H9 (cell line): ENCODE measurements at regions not wholly inside any gene's neighbourhood (a gene's known extent, or its start where the extent isn't known, plus 50 kb on each side); places are given as distances from the start of the nearest gene placed in this dataset.

ENCODE experiments used
- DNase-seq: peaks from one replicate; pipeline ENCODE4 v3.0.0-alpha.2; 2017
- H2AFZ ChIP-seq: one replicate; pipeline ENCODE4 v1.6.1; 2013; ENCODE audit warnings: mild to moderate bottlenecking, low read length, control low read depth, moderate library complexity
- H2AK5ac ChIP-seq: 2 replicates; pipeline ENCODE4 v1.6.1; 2013; ENCODE audit warnings: low read length, control low read depth, mixed read lengths; ENCODE audit not compliant: insufficient read length
- H2BK120ac ChIP-seq: one replicate; pipeline ENCODE4 v1.6.1; 2013; ENCODE audit warnings: low read depth, mild to moderate bottlenecking, low read length, control low read depth, inconsistent platforms; ENCODE audit not compliant: poor library complexity, severe bottlenecking
- H2BK12ac ChIP-seq: 2 replicates; pipeline ENCODE4 v1.6.1; 2013; ENCODE audit warnings: low read length, control low read depth, mixed read lengths, low read depth; ENCODE audit not compliant: insufficient read length
- H2BK15ac ChIP-seq: 2 replicates; pipeline ENCODE4 v1.6.1; 2013; ENCODE audit warnings: low read depth, low read length, control low read depth
- H2BK20ac ChIP-seq: one replicate; pipeline ENCODE4 v1.6.1; 2013; ENCODE audit warnings: low read depth, mild to moderate bottlenecking, low read length, control low read depth, inconsistent platforms; ENCODE audit not compliant: poor library complexity, severe bottlenecking
- H2BK5ac ChIP-seq: 2 replicates; pipeline ENCODE4 v1.6.1; 2013; ENCODE audit warnings: low read length, control low read depth, mixed read lengths; ENCODE audit not compliant: insufficient read length
- H3K14ac ChIP-seq: 2 replicates; pipeline ENCODE4 v1.6.1; 2013; ENCODE audit warnings: low read length, control low read depth; ENCODE audit not compliant: insufficient read depth
- H3K18ac ChIP-seq: 2 replicates; pipeline ENCODE4 v1.6.1; 2013; ENCODE audit warnings: low read depth, mild to moderate bottlenecking, mixed read lengths, low read length, control low read depth; ENCODE audit not compliant: insufficient read length
- H3K23ac ChIP-seq: 2 replicates; pipeline ENCODE4 v1.6.1; 2013; ENCODE audit warnings: low read length, control low read depth, mixed read lengths, low read depth; ENCODE audit not compliant: insufficient read length
- H3K23me2 ChIP-seq: 2 replicates; pipeline ENCODE4 v1.6.1; 2013; ENCODE audit warnings: low read depth, mild to moderate bottlenecking, mixed read lengths, low read length, control low read depth; ENCODE audit not compliant: insufficient read length, poor library complexity, severe bottlenecking
- H3K27ac ChIP-seq: 2 replicates; pipeline ENCODE4 v1.5.1; 2013; ENCODE audit warnings: low read length, control low read depth, mixed read lengths, low read depth; ENCODE audit not compliant: insufficient read length
- H3K27me3 ChIP-seq: 2 replicates; pipeline ENCODE4 v1.6.1; 2013; ENCODE audit warnings: low read length, control low read depth, inconsistent platforms; ENCODE audit not compliant: insufficient read depth
- H3K4ac ChIP-seq: 2 replicates; pipeline ENCODE4 v1.6.1; 2013; ENCODE audit warnings: low read depth, mild to moderate bottlenecking, control low read depth, inconsistent platforms, low read length, moderate library complexity
- H3K4me1 ChIP-seq: 2 replicates; pipeline ENCODE4 v1.6.1; 2013; ENCODE audit warnings: low read length, control low read depth, inconsistent platforms; ENCODE audit not compliant: insufficient read depth
- H3K4me2 ChIP-seq: 2 replicates; pipeline ENCODE4 v1.6.1; 2013; ENCODE audit warnings: low read length, control low read depth, mixed read lengths; ENCODE audit not compliant: insufficient read length, insufficient read depth
- H3K56ac ChIP-seq: 2 replicates; pipeline ENCODE4 v1.6.1; 2013; ENCODE audit warnings: low read depth, mild to moderate bottlenecking, mixed read lengths, low read length, control low read depth; ENCODE audit not compliant: insufficient read length
- H3K79me1 ChIP-seq: 2 replicates; pipeline ENCODE4 v1.6.1; 2013; ENCODE audit warnings: low read depth, mild to moderate bottlenecking, moderate library complexity, low read length, control low read depth, inconsistent platforms; ENCODE audit not compliant: insufficient read depth, poor library complexity, severe bottlenecking
- H3K79me2 ChIP-seq: 2 replicates; pipeline ENCODE4 v1.6.1; 2013; ENCODE audit warnings: low read length, control low read depth, inconsistent platforms; ENCODE audit not compliant: insufficient read depth
- H3K9ac ChIP-seq: 2 replicates; pipeline ENCODE4 v1.6.1; 2013; ENCODE audit warnings: low read length, control low read depth, mixed read lengths; ENCODE audit not compliant: insufficient read length; ENCODE audit errors: extremely low read depth
- H3K9me3 ChIP-seq: one replicate; pipeline ENCODE4 v1.6.1; 2013; ENCODE audit warnings: low read depth, low read length, inconsistent platforms; ENCODE audit not compliant: control insufficient read depth
- H3T11ph ChIP-seq: one replicate; pipeline ENCODE4 v1.6.1; 2013; ENCODE audit warnings: mild to moderate bottlenecking, low read length, control low read depth, inconsistent platforms
- H4K20me1 ChIP-seq: one replicate; pipeline ENCODE4 v1.6.1; 2013; ENCODE audit not compliant: control insufficient read depth, insufficient read length, insufficient read depth
- H4K5ac ChIP-seq: 2 replicates; pipeline ENCODE4 v1.6.1; 2013; ENCODE audit warnings: low read depth, mild to moderate bottlenecking, mixed read lengths, low read length, control low read depth; ENCODE audit not compliant: insufficient read length
- H4K8ac ChIP-seq: replicated peaks from 2 replicates; pipeline ENCODE4 v1.6.1; 2013; ENCODE audit warnings: low read length, control low read depth, mixed read lengths, low read depth; ENCODE audit not compliant: insufficient read length
- H4K91ac ChIP-seq: 2 replicates; pipeline ENCODE4 v1.6.1; 2013; ENCODE audit warnings: low read depth, mild to moderate bottlenecking, moderate library complexity, mixed read lengths, low read length, control low read depth; ENCODE audit not compliant: insufficient read length
- H3K27ac Mint-ChIP-seq, 3 experiments: 2 replicates in 2 of 3; 3 replicates in 1 of 3; pipeline ENCODE4 v1.8.0; 2020 to 2021; ENCODE audit warnings: mixed read lengths in 3 of 3, mild to moderate bottlenecking in 1 of 3, moderate library complexity in 1 of 3
- H3K27me3 Mint-ChIP-seq: 2 replicates; pipeline ENCODE4 v1.8.0; 2021; ENCODE audit warnings: low read depth, mild to moderate bottlenecking, moderate library complexity, mixed read lengths
- H3K36me3 Mint-ChIP-seq, 3 experiments: 2 replicates in 2 of 3; 3 replicates in 1 of 3; pipeline ENCODE4 v1.8.0; 2020 to 2021; ENCODE audit warnings: low read depth in 3 of 3, mixed read lengths in 3 of 3; ENCODE audit not compliant: insufficient read depth in 1 of 3
- H3K4me1 Mint-ChIP-seq, 2 experiments: 2 replicates each; pipeline ENCODE4 v1.8.0; 2020; ENCODE audit warnings: mixed read lengths in 2 of 2
- H3K4me3 Mint-ChIP-seq, 2 experiments: 2 replicates in 1 of 2; 3 replicates in 1 of 2; pipeline ENCODE4 v1.8.0; 2020 to 2021; ENCODE audit warnings: mild to moderate bottlenecking in 2 of 2, mixed read lengths in 2 of 2, moderate library complexity in 1 of 2
- H3K9me3 Mint-ChIP-seq, 2 experiments: 2 replicates in 1 of 2; 3 replicates in 1 of 2; pipeline ENCODE4 v1.8.0; 2020; ENCODE audit warnings: mild to moderate bottlenecking in 2 of 2, mixed read lengths in 2 of 2, moderate library complexity in 1 of 2
- WGBS: extraction: QIAGEN DNeasy Blood & Tissue Kit; methylation state at CpG from one replicate; pipeline ENCODE4 v1.1.7; 2013; ENCODE audit warnings: missing lambda C conversion rate, low lambda C conversion rate, mixed read lengths; ENCODE audit not compliant: insufficient read length; ENCODE audit errors: extremely low coverage; 5-methylcytosine and 5-hydroxymethylcytosine counted together
- TF ChIP-seq, protein P1 (sequence below): fragments of 200-600 bp; sonication (generic); conservative IDR thresholded peaks from 3 replicates; pipeline ENCODE4 v1.8.0; 2021; ENCODE audit warnings: antibody characterized with exemption, mild to moderate bottlenecking

DNA sequence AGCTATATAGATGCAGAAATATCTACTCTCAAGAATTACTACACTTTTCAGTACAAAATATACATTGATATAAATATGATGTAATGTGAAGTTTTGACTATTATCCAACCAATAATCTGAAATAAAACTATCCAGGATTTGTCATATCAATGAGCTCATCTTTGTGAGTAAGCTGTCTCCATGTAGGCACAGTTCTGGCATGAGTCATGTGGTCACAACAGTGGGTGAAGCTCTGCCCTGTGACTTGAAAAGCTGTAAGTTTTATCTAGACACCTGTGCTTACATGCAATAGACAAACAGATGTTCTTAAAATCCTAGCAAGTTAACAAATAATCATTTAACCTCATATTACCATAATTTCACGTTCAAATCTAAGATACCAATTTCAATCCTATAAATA, 192.7 kb downstream of the GABRG1 start:
- Histone ChIP-seq H2BK15ac (no peak overlapping the region), H3K4me2 (no peak overlapping the region), H3K56ac (no peak overlapping the region), H3K14ac (no peak overlapping the region), H2BK12ac (no peak overlapping the region), H3K18ac (no peak overlapping the region), H3K79me2 (no peaks in the 10 kb centered on the region), H4K5ac (no peak overlapping the region), H3K27me3 (no peaks in the 10 kb centered on the region), H3K4me1 (no peaks in the 10 kb centered on the region), H4K8ac (no peak overlapping the region), H2BK120ac (no peak overlapping the region), H3K9ac (no peak overlapping the region), H3K4ac (no peak overlapping the region), H3K9me3 (no peaks in the 10 kb centered on the region), H4K91ac (no peak overlapping the region), H3K23me2 (no peaks in the 10 kb centered on the region), H3K79me1 (no peaks in the 10 kb centered on the region), H2AFZ (no peak overlapping the region), H2AK5ac (no peak overlapping the region), H3K27ac (no peak overlapping the region), H2BK5ac (no peak overlapping the region), H3T11ph (no peak overlapping the region), H2BK20ac (no peak overlapping the region), H4K20me1 (no peaks in the 10 kb centered on the region), H3K23ac (no peak overlapping the region)
- TF ChIP-seq, protein P1, sequence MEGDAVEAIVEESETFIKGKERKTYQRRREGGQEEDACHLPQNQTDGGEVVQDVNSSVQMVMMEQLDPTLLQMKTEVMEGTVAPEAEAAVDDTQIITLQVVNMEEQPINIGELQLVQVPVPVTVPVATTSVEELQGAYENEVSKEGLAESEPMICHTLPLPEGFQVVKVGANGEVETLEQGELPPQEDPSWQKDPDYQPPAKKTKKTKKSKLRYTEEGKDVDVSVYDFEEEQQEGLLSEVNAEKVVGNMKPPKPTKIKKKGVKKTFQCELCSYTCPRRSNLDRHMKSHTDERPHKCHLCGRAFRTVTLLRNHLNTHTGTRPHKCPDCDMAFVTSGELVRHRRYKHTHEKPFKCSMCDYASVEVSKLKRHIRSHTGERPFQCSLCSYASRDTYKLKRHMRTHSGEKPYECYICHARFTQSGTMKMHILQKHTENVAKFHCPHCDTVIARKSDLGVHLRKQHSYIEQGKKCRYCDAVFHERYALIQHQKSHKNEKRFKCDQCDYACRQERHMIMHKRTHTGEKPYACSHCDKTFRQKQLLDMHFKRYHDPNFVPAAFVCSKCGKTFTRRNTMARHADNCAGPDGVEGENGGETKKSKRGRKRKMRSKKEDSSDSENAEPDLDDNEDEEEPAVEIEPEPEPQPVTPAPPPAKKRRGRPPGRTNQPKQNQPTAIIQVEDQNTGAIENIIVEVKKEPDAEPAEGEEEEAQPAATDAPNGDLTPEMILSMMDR, result no peak
- Mint-ChIP-seq H3K36me3 (no peaks in the 10 kb centered on the region), H3K27ac (no peak overlapping the region), H3K9me3 (no peaks in the 10 kb centered on the region), H3K27me3 (no peaks in the 10 kb centered on the region; the same call in 1 of the 2 replicates), H3K4me1 (peaks cover 0 to 3% of the 10 kb centered on the region in 2 experiments; a peak in 1 of 4 replicates), H3K4me3 (no peak overlapping the region)
- 100% methylated on average over 1 of the region's 1 CpG for WGBS
- no peak for DNase-seq
